ENCODE measurements at regions not wholly inside any gene's neighbourhood (a gene's known extent, or its start where the extent isn't known, plus 50 kb on each side); places are given as distances from the start of the nearest gene placed in this dataset.

- TF ChIP-seq EZH2phosphoT487 (IDR thresholded peaks at IDR 0.05) = no peak
- TF ChIP-seq CTCF (IDR thresholded peaks at IDR 0.05) = no peak
- no peak for TF ChIP-seq EZH2 (IDR thresholded peaks at IDR 0.05)
These were observed 227.8 kb downstream of the NAF1 start for GRCh38 chr4:162938738-162939485.
